ENCODE measurements at regions not wholly inside any gene's neighbourhood (a gene's known extent, or its start where the extent isn't known, plus 50 kb on each side); places are given as distances from the start of the nearest gene placed in this dataset.

DNA sequence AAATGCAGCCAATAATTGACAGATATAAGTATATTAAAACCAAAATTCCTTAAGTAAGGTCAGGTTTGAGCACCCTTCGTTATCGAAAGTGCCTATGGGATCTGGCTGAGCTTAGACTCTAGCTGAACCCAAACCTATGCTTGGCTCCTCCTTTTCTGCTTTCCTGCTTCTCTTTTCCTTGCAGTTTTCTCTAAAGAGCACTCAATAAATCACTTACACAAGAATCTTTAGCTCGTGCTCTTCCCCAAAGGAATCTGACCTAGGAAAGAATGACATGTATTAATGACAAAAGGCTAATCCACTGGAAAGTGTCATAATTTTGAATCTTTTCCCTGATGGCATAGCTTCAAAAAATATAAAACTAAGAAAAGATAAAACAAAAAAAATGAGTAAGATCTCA, 282.7 kb downstream of the DKK2 start:
- TF ChIP-seq, protein P1, sequence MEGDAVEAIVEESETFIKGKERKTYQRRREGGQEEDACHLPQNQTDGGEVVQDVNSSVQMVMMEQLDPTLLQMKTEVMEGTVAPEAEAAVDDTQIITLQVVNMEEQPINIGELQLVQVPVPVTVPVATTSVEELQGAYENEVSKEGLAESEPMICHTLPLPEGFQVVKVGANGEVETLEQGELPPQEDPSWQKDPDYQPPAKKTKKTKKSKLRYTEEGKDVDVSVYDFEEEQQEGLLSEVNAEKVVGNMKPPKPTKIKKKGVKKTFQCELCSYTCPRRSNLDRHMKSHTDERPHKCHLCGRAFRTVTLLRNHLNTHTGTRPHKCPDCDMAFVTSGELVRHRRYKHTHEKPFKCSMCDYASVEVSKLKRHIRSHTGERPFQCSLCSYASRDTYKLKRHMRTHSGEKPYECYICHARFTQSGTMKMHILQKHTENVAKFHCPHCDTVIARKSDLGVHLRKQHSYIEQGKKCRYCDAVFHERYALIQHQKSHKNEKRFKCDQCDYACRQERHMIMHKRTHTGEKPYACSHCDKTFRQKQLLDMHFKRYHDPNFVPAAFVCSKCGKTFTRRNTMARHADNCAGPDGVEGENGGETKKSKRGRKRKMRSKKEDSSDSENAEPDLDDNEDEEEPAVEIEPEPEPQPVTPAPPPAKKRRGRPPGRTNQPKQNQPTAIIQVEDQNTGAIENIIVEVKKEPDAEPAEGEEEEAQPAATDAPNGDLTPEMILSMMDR (conservative IDR thresholded peaks at IDR 0.05; ENCODE audit: low read depth, low read length), result no peak
- no peak for TF ChIP-seq EZH2 (IDR thresholded peaks at IDR 0.05; ENCODE audit: borderline replicate concordance, low read depth, low read length, poor library complexity, severe bottlenecking)
